GM23338 (cell line): ENCODE measurements at regions not wholly inside any gene's neighbourhood (a gene's known extent, or its start where the extent isn't known, plus 50 kb on each side); places are given as distances from the start of the nearest gene placed in this dataset.

Experiments
- ATAC-seq: fragments of 200-7000 bp; cut with Tn5 transposase; 3 replicates; pipeline ENCODE4 v1.9.1; 2020
- DNase-seq: peaks from one replicate; pipeline ENCODE4 v3.0.0-alpha.2; 2015; ENCODE audit warnings: low spot score
- H2AFZ ChIP-seq: fragments of 200-600 bp; sonication (generic); 2 replicates; pipeline ENCODE4 v1.8.0; 2016; ENCODE audit warnings: antibody characterized with exemption, mild to moderate bottlenecking, moderate library complexity
- H3F3A ChIP-seq: fragments of 200-600 bp; sonication (generic); replicated peaks from 2 replicates; pipeline ENCODE4 v1.8.0; 2017; ENCODE audit warnings: antibody characterized with exemption, mixed run types, low read depth
- H3K27ac ChIP-seq: fragments of 200-600 bp; sonication (generic); 2 replicates; pipeline ENCODE4 v1.6.1; 2016; ENCODE audit warnings: low read depth
- H3K27me3 ChIP-seq: fragments of 200-600 bp; sonication (generic); 2 replicates; pipeline ENCODE4 v1.8.0; 2016; ENCODE audit warnings: mild to moderate bottlenecking, mixed run types, moderate library complexity; ENCODE audit not compliant: insufficient read depth
- H3K36me3 ChIP-seq: fragments of 200-600 bp; sonication (generic); 2 replicates; pipeline ENCODE4 v1.8.0; 2016; ENCODE audit warnings: mild to moderate bottlenecking; ENCODE audit not compliant: insufficient read depth
- H3K4me1 ChIP-seq: fragments of 200-600 bp; sonication (generic); 2 replicates; pipeline ENCODE4 v1.8.0; 2016; ENCODE audit warnings: mild to moderate bottlenecking, moderate library complexity; ENCODE audit not compliant: insufficient read depth
- H3K4me2 ChIP-seq: fragments of 200-600 bp; sonication (generic); 2 replicates; pipeline ENCODE4 v1.7.1; 2017; ENCODE audit warnings: mixed run types
- H3K4me3 ChIP-seq: fragments of 200-600 bp; sonication (generic); 2 replicates; pipeline ENCODE4 v1.6.1; 2016; ENCODE audit warnings: mixed run types
- H3K79me2 ChIP-seq: fragments of 200-600 bp; sonication (generic); replicated peaks from 2 replicates; pipeline ENCODE4 v1.8.0; 2017; ENCODE audit warnings: mild to moderate bottlenecking; ENCODE audit not compliant: insufficient read depth
- H3K9me2 ChIP-seq: fragments of 200-600 bp; sonication (generic); 2 replicates; pipeline ENCODE4 v1.8.0; 2017; ENCODE audit not compliant: insufficient read depth
- H4K20me1 ChIP-seq: fragments of 200-600 bp; sonication (generic); replicated peaks from 2 replicates; pipeline ENCODE4 v1.8.0; 2017; ENCODE audit warnings: mild to moderate bottlenecking; ENCODE audit not compliant: insufficient read depth
- H3K27ac Mint-ChIP-seq: 2 replicates; pipeline ENCODE4 v1.8.0; 2020; ENCODE audit warnings: inconsistent platforms, mild to moderate bottlenecking, moderate library complexity, mixed read lengths
- H3K27me3 Mint-ChIP-seq: 3 replicates; pipeline ENCODE4 v1.8.0; 2022; ENCODE audit warnings: low read depth, mild to moderate bottlenecking, moderate library complexity, mixed read lengths, inconsistent platforms; ENCODE audit not compliant: insufficient read depth, poor library complexity
- H3K36me3 Mint-ChIP-seq: 3 replicates; pipeline ENCODE4 v1.8.0; 2021; ENCODE audit warnings: low read depth, mild to moderate bottlenecking, inconsistent platforms, moderate library complexity, mixed read lengths
- H3K4me1 Mint-ChIP-seq: 3 replicates; pipeline ENCODE4 v1.8.0; 2020; ENCODE audit warnings: mild to moderate bottlenecking, inconsistent platforms, mixed read lengths
- H3K4me3 Mint-ChIP-seq: 3 replicates; pipeline ENCODE4 v1.8.0; 2021; ENCODE audit warnings: moderate library complexity, mild to moderate bottlenecking, inconsistent platforms, mixed read lengths
- H3K9me3 Mint-ChIP-seq: 3 replicates; pipeline ENCODE4 v1.8.0; 2020; ENCODE audit warnings: moderate library complexity, mild to moderate bottlenecking, inconsistent platforms, mixed read lengths
- CREB1 ChIP-seq: fragments of 250-450 bp; sonication (Bioruptor Pico); IDR thresholded peaks from 2 replicates; pipeline ENCODE4 v1.5.0; 2020; ENCODE audit warnings: low read depth, mild to moderate bottlenecking, moderate library complexity
- CTCF ChIP-seq, 2 experiments: fragments of 200-600 bp in 1 of 2; sonication (generic) in 1 of 2; conservative IDR thresholded peaks; 2 replicates each; pipeline versions ENCODE4 v1.5.1 to v1.6.1; 2016 to 2017; ENCODE audit warnings: antibody characterized with exemption in 2 of 2, low read depth in 2 of 2, mild to moderate bottlenecking in 2 of 2, moderate library complexity in 1 of 2
- ETS1 ChIP-seq: IDR thresholded peaks from 2 replicates; pipeline ENCODE4 v1.6.1; 2016; ENCODE audit warnings: antibody characterized with exemption
- EZH2 ChIP-seq: fragments of 200-600 bp; sonication (generic); IDR thresholded peaks from one replicate; pipeline ENCODE4 v1.8.0; 2017; ENCODE audit warnings: antibody characterized with exemption, mild to moderate bottlenecking, low read depth; ENCODE audit not compliant: unreplicated experiment
- EZH2phosphoT487 ChIP-seq: fragments of 200-600 bp; sonication (generic); IDR thresholded peaks from one replicate; pipeline ENCODE4 v1.8.1; 2018; ENCODE audit warnings: antibody characterized with exemption; ENCODE audit not compliant: unreplicated experiment
- JUNB ChIP-seq: IDR thresholded peaks from one replicate; pipeline ENCODE4 v1.6.1; 2016; ENCODE audit warnings: antibody characterized with exemption; ENCODE audit not compliant: unreplicated experiment
- NANOG ChIP-seq: IDR thresholded peaks from 2 replicates; pipeline ENCODE4 v1.6.1; 2016; ENCODE audit warnings: antibody characterized with exemption, borderline replicate concordance
- POLR2AphosphoS5 ChIP-seq: IDR thresholded peaks from 2 replicates; pipeline ENCODE4 v1.6.1; 2016; ENCODE audit warnings: antibody characterized with exemption, low read depth
- REST ChIP-seq: IDR thresholded peaks from one replicate; pipeline ENCODE4 v1.6.1; 2018; ENCODE audit warnings: antibody characterized with exemption; ENCODE audit not compliant: unreplicated experiment
- STAT1 ChIP-seq: IDR thresholded peaks from one replicate; pipeline ENCODE4 v1.6.1; 2016; ENCODE audit warnings: antibody characterized with exemption; ENCODE audit not compliant: unreplicated experiment
- ZNF114 ChIP-seq: fragments of 250-450 bp; sonication (Bioruptor Pico); IDR thresholded peaks from 2 replicates; pipeline ENCODE4 v1.5.0; 2020; ENCODE audit warnings: mild to moderate bottlenecking, moderate library complexity
- ZNF331 ChIP-seq: fragments of 250-450 bp; sonication (Bioruptor Pico); IDR thresholded peaks from 2 replicates; pipeline ENCODE4 v1.5.0; 2020; ENCODE audit warnings: low read depth, mild to moderate bottlenecking, moderate library complexity
- ZNF462 ChIP-seq: fragments of 250-450 bp; sonication (Bioruptor Pico); IDR thresholded peaks from 2 replicates; pipeline ENCODE4 v1.5.0; 2020; ENCODE audit warnings: mild to moderate bottlenecking, moderate library complexity

- no peak overlapping the region for H2AFZ ChIP-seq
- H3K4me2 ChIP-seq, result no peak overlapping the region
- ATAC-seq (no peak), DNase-seq (no peak)
- no peaks in the 10 kb centered on the region for H4K20me1 ChIP-seq
- H3F3A ChIP-seq, result no peaks in the 10 kb centered on the region
- no peaks in the 10 kb centered on the region; the same call in 2 of the 3 replicates for H3K9me3 Mint-ChIP-seq
- H3K27me3 ChIP-seq, result no peaks in the 10 kb centered on the region
- H3K36me3 Mint-ChIP-seq, result no peaks in the 10 kb centered on the region; the same call in 2 of the 3 replicates
- no peaks in the 10 kb centered on the region for H3K36me3 ChIP-seq
- H3K27ac Mint-ChIP-seq, result no peak overlapping the region
- TF ChIP-seq JUNB (no peak), POLR2AphosphoS5 (no peak), CTCF (conservative IDR thresholded peaks at IDR 0.05; ENCODE audit: low read depth in 2 of 2) (no peak), EZH2phosphoT487 (no peak), STAT1 (no peak), NANOG (no peak), EZH2 (no peak), ETS1 (no peak), ZNF462 (CRISPR knock-in tag) (no peak), REST (no peak), CREB1 (CRISPR knock-in tag) (no peak), ZNF114 (no peak), ZNF331 (no peak)
- H3K27ac ChIP-seq, result no peak overlapping the region
- no peak overlapping the region for H3K4me3 ChIP-seq
- no peaks in the 10 kb centered on the region for H3K27me3 Mint-ChIP-seq
- no peak overlapping the region for H3K4me3 Mint-ChIP-seq
- H3K4me1 ChIP-seq, result no peaks in the 10 kb centered on the region
- no peaks in the 10 kb centered on the region for H3K79me2 ChIP-seq
- H3K4me1 Mint-ChIP-seq, result no peaks in the 10 kb centered on the region
- 0 out of 2 replicates have a peak, but pooled peaks cover 8% of the 10 kb centered on the region for H3K9me2 ChIP-seq
Observed at GRCh38 chr4:22047793-22048192, 99.2 kb upstream of the KCNIP4 start.
